ENCODE measurements at regions not wholly inside any gene's neighbourhood (a gene's known extent, or its start where the extent isn't known, plus 50 kb on each side); places are given as distances from the start of the nearest gene placed in this dataset.
"Not testable (repeated sequence)": the region's sequence is repeated elsewhere in the genome, so short reads cannot be mapped to it uniquely, and the experiment has no call there.

DNA sequence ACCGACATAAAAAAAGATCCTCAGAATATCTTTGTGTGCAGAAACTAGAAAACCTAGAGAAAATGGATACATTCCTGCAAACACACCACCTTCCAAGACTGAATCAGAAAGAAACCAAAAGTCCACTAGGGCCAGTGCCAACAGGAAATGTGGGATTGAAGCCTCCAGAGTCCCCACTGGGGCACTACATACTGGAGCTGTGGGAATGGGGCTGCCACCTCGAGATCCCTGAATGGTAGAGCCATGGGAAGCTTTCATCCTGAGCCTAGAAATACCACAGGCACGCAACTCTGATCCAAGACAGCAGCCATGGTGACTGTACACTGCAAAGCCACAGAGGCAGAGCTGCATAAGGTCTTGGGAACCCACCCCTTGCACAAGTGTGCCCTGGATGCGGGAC is 111.6 kb upstream of the TPTE start:
- ATAC-seq; H3K4me3 ChIP-seq; CTCF ChIA-PET; H3K27ac ChIP-seq; H3K9me3 ChIP-seq; H3K4me1 ChIP-seq; DNase-seq (ENCODE audit: low read depth in 1 of 2, low spot score in 1 of 2); POLR2A ChIA-PET; H3K4me2 ChIP-seq; FAIRE-seq: not testable (repeated sequence)
- 11% methylated on average over 3 of the region's 4 CpGs for WGBS (ENCODE audit: missing lambda C conversion rate)

- DNase-seq (ENCODE audit: low read depth in 1 of 2, low spot score in 1 of 2); H3K4me2 ChIP-seq; H3K4me1 ChIP-seq; H3K9me3 ChIP-seq; ATAC-seq; POLR2A ChIA-PET; H3K4me3 ChIP-seq; H3K27ac ChIP-seq; FAIRE-seq; CTCF ChIA-PET: not testable (repeated sequence)
- 21% methylated on average over 5 of the region's 5 CpGs for WGBS (ENCODE audit: missing lambda C conversion rate)
Measured at GRCh38 chr21:10410354-10410929, 110.9 kb upstream of the TPTE start.

GRCh38 chr21:10411776-10412526 is 109.4 kb upstream of the TPTE start:
- H3K27ac ChIP-seq; H3K9me3 ChIP-seq; ATAC-seq; POLR2A ChIA-PET; DNase-seq (ENCODE audit: low read depth in 1 of 2, low spot score in 1 of 2); CTCF ChIA-PET; H3K4me2 ChIP-seq; H3K4me3 ChIP-seq; FAIRE-seq; H3K4me1 ChIP-seq: not testable (repeated sequence)
- 33% methylated on average over 17 of the region's 17 CpGs for WGBS (ENCODE audit: missing lambda C conversion rate)

GRCh38 chr21:10412928-10413246 is 108.5 kb upstream of the TPTE start:
- ATAC-seq; H3K27ac ChIP-seq; H3K4me1 ChIP-seq; DNase-seq (ENCODE audit: low read depth in 1 of 2, low spot score in 1 of 2); POLR2A ChIA-PET; H3K4me2 ChIP-seq; CTCF ChIA-PET; FAIRE-seq; H3K4me3 ChIP-seq: not testable (repeated sequence)
- H3K9me3 ChIP-seq = peaks cover 12% of the 10 kb centered on the region; the same call in 2 of the 3 replicates
- WGBS (ENCODE audit: missing lambda C conversion rate) = 52% methylated on average over 8 of the region's 8 CpGs

GRCh38 chr21:10413247-10414120 is 107.9 kb upstream of the TPTE start:
- POLR2A ChIA-PET, FAIRE-seq: not testable (repeated sequence)

DNA sequence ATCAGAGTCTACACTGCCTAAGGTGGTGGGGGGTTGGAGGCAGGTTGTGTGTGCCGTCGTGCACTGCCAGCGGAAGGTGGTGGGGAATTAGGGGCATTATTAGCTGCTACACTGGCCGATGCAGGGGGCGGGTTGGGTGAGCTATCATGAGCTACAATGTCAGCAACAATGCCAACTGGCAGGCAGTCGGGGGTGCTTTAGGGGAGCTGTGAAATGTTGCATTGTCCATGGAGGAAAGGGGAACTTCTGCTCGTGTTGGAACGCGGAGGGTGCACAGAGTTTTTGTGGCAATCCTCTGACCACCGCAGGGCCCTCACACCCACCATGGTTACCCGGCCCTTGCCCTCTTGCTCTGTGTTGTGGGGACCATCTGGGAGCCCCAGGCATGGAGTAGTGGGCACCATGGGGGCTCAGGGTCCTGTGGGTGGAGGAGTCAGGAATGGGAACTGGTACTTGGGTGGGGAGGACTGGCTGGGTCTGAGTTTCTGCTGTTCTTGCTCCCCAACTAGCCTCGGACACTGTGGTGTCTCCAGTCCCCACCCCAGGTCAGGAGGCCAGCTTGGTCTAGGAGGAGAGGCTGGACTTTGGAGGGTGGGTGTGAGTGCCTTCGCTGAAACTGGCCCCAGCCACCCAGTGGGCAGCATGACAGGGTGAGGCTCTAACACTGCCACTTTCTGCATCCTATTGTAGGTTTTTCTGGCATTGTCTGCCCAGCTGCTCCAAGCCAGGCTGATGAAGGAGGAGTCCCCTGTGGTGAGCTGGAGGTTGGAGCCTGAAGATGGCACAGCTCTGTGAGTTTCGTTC is 107.1 kb upstream of the TPTE start:
- ATAC-seq; DNase-seq (ENCODE audit: low read depth in 1 of 2, low spot score in 1 of 2); H3K4me1 ChIP-seq; H3K27ac ChIP-seq; H3K4me2 ChIP-seq; H3K4me3 ChIP-seq; CTCF ChIA-PET; FAIRE-seq; POLR2A ChIA-PET: not testable (repeated sequence)
- peaks cover 23% of the 10 kb centered on the region; the same call in 2 of the 3 replicates for H3K9me3 ChIP-seq
- whole genome bisulfite sequencing (ENCODE audit: missing lambda C conversion rate) = 37% methylated on average over 14 of the region's 14 CpGs

More at GRCh38 chr21:10413247-10414120, 107.9 kb upstream of the TPTE start:
- H3K4me3 ChIP-seq; ATAC-seq; H3K4me2 ChIP-seq; DNase-seq (ENCODE audit: low read depth in 1 of 2, low spot score in 1 of 2); H3K27ac ChIP-seq; H3K4me1 ChIP-seq; CTCF ChIA-PET: not testable (repeated sequence)
- peaks cover 16% of the 10 kb centered on the region; the same call in 2 of the 3 replicates for H3K9me3 ChIP-seq
- WGBS (ENCODE audit: missing lambda C conversion rate) = 54% methylated on average over 31 of the region's 31 CpGs

DNA sequence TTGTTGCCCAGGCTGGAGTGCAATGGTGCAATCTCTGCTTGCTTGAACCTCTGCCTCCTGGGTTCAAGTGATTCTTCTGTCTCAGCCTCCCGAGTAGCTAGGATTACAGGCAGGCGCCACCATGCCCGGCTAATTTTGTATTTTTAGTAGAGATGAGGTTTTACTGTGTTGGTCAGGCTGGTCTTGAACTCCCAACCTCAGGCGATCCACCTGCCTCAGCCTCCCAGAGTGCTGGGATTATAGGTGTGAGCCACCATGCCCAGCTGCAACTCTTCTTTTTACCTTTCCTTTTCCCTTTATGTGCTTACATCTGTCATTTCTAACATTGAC is 106.5 kb upstream of the TPTE start:
- DNase-seq (ENCODE audit: low read depth in 1 of 2, low spot score in 1 of 2); CTCF ChIA-PET; ATAC-seq; POLR2A ChIA-PET; H3K4me3 ChIP-seq; H3K4me2 ChIP-seq; FAIRE-seq; H3K27ac ChIP-seq; H3K4me1 ChIP-seq: not testable (repeated sequence)
- peaks cover 26% of the 10 kb centered on the region; the same call in 2 of the 3 replicates for H3K9me3 ChIP-seq
- 27% methylated on average over 4 of the region's 4 CpGs for WGBS (ENCODE audit: missing lambda C conversion rate)

DNA sequence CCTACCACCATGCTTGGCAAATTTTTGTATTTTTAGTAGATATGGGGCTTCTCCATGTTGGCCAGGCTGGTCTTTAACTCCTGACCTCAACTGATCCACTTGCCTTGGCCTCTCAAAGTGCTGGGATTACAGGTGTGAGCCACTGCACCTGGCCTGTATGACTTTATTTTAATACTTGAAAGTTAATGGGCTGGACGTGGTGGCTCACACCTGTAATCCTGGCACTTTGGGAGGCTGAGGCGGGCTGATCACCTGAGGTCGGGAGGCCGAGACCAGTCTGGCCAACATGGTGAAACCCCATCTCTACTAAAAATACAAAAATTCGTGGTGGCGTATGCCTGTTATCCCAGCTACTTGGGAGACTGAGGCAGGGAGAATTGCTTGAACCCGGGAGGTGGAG is 105.9 kb upstream of the TPTE start:
- FAIRE-seq; DNase-seq (ENCODE audit: low read depth in 1 of 2, low spot score in 1 of 2); H3K4me2 ChIP-seq; H3K27ac ChIP-seq; POLR2A ChIA-PET; H3K4me1 ChIP-seq; ATAC-seq; CTCF ChIA-PET; H3K4me3 ChIP-seq: not testable (repeated sequence)
- 18% methylated on average over 7 of the region's 7 CpGs for WGBS (ENCODE audit: missing lambda C conversion rate)
- H3K9me3 ChIP-seq = peaks cover 26% of the 10 kb centered on the region; the same call in 2 of the 3 replicates

DNA sequence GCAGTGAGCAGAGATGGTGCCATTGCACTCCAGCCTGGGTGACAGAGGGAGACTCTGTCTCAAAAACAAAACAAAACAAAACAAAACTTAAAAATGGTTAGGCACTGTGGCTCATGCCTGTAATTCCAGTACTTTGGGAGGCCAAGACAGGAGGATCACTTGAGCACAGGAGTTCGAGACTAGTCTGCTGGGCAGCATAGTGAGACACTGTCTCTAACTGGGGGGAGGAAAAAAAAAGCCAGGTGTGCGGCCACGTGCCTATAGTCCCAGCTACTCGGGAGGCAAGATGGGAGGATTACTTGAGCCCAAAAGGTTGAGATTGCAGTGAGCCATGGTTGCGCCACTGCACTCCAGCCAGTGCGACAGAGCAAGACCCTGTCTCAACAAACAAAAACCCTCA is 105.5 kb upstream of the TPTE start:
- POLR2A ChIA-PET, FAIRE-seq: not testable (repeated sequence)

GRCh38 chr21:10416691-10417447 is 104.5 kb upstream of the TPTE start:
- POLR2A ChIA-PET; H3K4me2 ChIP-seq; H3K4me3 ChIP-seq; FAIRE-seq; H3K4me1 ChIP-seq; DNase-seq (ENCODE audit: low read depth in 1 of 2, low spot score in 1 of 2); H3K27ac ChIP-seq: not testable (repeated sequence)
- CTCF ChIA-PET = interaction anchor here (1.0 kb wide), 1 partner anchor 12 kb away, joined by 3 read pairs; no protein-coding TSS in a partner anchor
- ATAC-seq = peak; percentile 40 to 61; a peak in 5 of 6 replicates
- peaks cover 29% of the 10 kb centered on the region; the same call in 2 of the 3 replicates for H3K9me3 ChIP-seq
- WGBS (ENCODE audit: missing lambda C conversion rate) = 11% methylated on average over 4 of the region's 4 CpGs

More for the DNA sequence above, 105.5 kb upstream of the TPTE start:
- H3K4me3 ChIP-seq; ATAC-seq; CTCF ChIA-PET; H3K27ac ChIP-seq; H3K4me1 ChIP-seq; H3K4me2 ChIP-seq; DNase-seq (ENCODE audit: low read depth in 1 of 2, low spot score in 1 of 2): not testable (repeated sequence)
- H3K9me3 ChIP-seq = peaks cover 26% of the 10 kb centered on the region; the same call in 2 of the 3 replicates
- WGBS (ENCODE audit: missing lambda C conversion rate) = 17% methylated on average over 6 of the region's 6 CpGs

Data from A549 (cell line).